ENCODE measurements at regions not wholly inside any gene's neighbourhood (a gene's known extent, or its start where the extent isn't known, plus 50 kb on each side); places are given as distances from the start of the nearest gene placed in this dataset.

- DNase-seq (ENCODE audit: extremely low spot score), result no peak
- no peak for TF ChIP-seq CTCF (IDR thresholded peaks at IDR 0.05; ENCODE audit: control extremely low read depth, extremely low read depth, low read depth, missing control alignments)
- CTCF ChIA-PET, result no interaction called here
- POLR2A ChIA-PET, result no interaction called here
Measured at GRCh38 chr2:224325941-224326340, 76.0 kb downstream of the FAM124B start.

- CTCF ChIA-PET, result interaction anchor here (1.3 to 1.7 kb wide), 3 partner anchors 10 to 331 kb away, joined by 4 to 6 read pairs (median 5); no protein-coding TSS in a partner anchor
- POLR2A ChIA-PET, result no interaction called here
- no peak for DNase-seq (ENCODE audit: extremely low spot score)
- TF ChIP-seq CTCF (IDR thresholded peaks at IDR 0.05; ENCODE audit: control extremely low read depth, extremely low read depth, low read depth, missing control alignments), result no peak
Measured at GRCh38 chr2:224324604-224325003, 77.3 kb downstream of the FAM124B start.

- ChIA-PET POLR2A (no interaction called here), CTCF (interaction anchor here (1.2 to 1.5 kb wide), 3 partner anchors 10 to 1349 kb away, joined by 3 to 5 read pairs (median 4); no protein-coding TSS in a partner anchor)
- no peak for DNase-seq (ENCODE audit: extremely low spot score)
- no peak for TF ChIP-seq CTCF (IDR thresholded peaks at IDR 0.05; ENCODE audit: control extremely low read depth, extremely low read depth, low read depth, missing control alignments)
Measured at GRCh38 chr2:224320660-224321059, 81.2 kb downstream of the FAM124B start.

- CTCF ChIA-PET, result interaction anchor here (0.8 to 1.5 kb wide), 3 partner anchors 11 to 326 kb away, joined by 3 to 5 read pairs (median 3); no protein-coding TSS in a partner anchor
- POLR2A ChIA-PET, result no interaction called here
- no peak for DNase-seq (ENCODE audit: extremely low spot score)
- no peak for TF ChIP-seq CTCF (IDR thresholded peaks at IDR 0.05; ENCODE audit: control extremely low read depth, extremely low read depth, low read depth, missing control alignments)
Measured at GRCh38 chr2:224319750-224320149, 82.2 kb downstream of the FAM124B start.

- CTCF ChIA-PET, result interaction anchor here (0.8 kb wide), 1 partner anchor 56 kb away, joined by 3 read pairs; no protein-coding TSS in a partner anchor
- POLR2A ChIA-PET, result no interaction called here
- no peak for TF ChIP-seq CTCF (IDR thresholded peaks at IDR 0.05; ENCODE audit: control extremely low read depth, extremely low read depth, low read depth, missing control alignments)
- no peak for DNase-seq (ENCODE audit: extremely low spot score)
Measured at GRCh38 chr2:224312741-224313140, 89.2 kb downstream of the FAM124B start.

GRCh38 chr2:224310943-224311625 lies 90.8 kb downstream of the FAM124B start:
- TF ChIP-seq CTCF (IDR thresholded peaks at IDR 0.05; ENCODE audit: control extremely low read depth, extremely low read depth, low read depth, missing control alignments), result no peak
- DNase-seq (ENCODE audit: extremely low spot score), result no peak
- ChIA-PET POLR2A (no interaction called here), CTCF (no interaction called here)
